ENCODE measurements at regions not wholly inside any gene's neighbourhood (a gene's known extent, or its start where the extent isn't known, plus 50 kb on each side); places are given as distances from the start of the nearest gene placed in this dataset.
"Not testable (repeated sequence)": the region's sequence is repeated elsewhere in the genome, so short reads cannot be mapped to it uniquely, and the experiment has no call there.

- no peak overlapping the region for H3K27ac Mint-ChIP-seq
- no peak for DNase-seq
- peaks cover 0 to 4% of the 10 kb centered on the region in 2 donors for H3K9me3 Mint-ChIP-seq
- no peaks in the 10 kb centered on the region for H3K27me3 Mint-ChIP-seq
- H3K4me3 Mint-ChIP-seq = no peak overlapping the region
- no peaks in the 10 kb centered on the region for H3K36me3 Mint-ChIP-seq
- no peaks in the 10 kb centered on the region for H3K4me1 Mint-ChIP-seq
- ATAC-seq (replicated peaks) = no peak
Measured at GRCh38 chr16:51289336-51289735, 138.3 kb upstream of the SALL1 start.

- Mint-ChIP-seq H3K9me3 (peaks cover 0 to 8% of the 10 kb centered on the region in 2 donors), H3K4me1 (no peaks in the 10 kb centered on the region), H3K4me3 (no peak overlapping the region), H3K27me3 (no peaks in the 10 kb centered on the region), H3K27ac (no peak overlapping the region), H3K36me3 (no peaks in the 10 kb centered on the region)
- DNase-seq (no peak), ATAC-seq (replicated peaks) (no peak)
Measured at GRCh38 chr16:51287121-51287755, 136.2 kb upstream of the SALL1 start.

GRCh38 chr16:51286272-51286671, 135.2 kb upstream of the SALL1 start:
- Mint-ChIP-seq H3K4me3 (no peak overlapping the region), H3K9me3 (peaks cover 0 to 8% of the 10 kb centered on the region in 2 donors), H3K4me1 (no peaks in the 10 kb centered on the region), H3K27ac (no peak overlapping the region), H3K36me3 (no peaks in the 10 kb centered on the region), H3K27me3 (no peaks in the 10 kb centered on the region)
- ATAC-seq (replicated peaks) (no peak), DNase-seq (no peak)

- ATAC-seq (replicated peaks) = no peak
- H3K36me3 Mint-ChIP-seq = no peaks in the 10 kb centered on the region
- DNase-seq = no peak
- no peak overlapping the region for H3K27ac Mint-ChIP-seq
- no peaks in the 10 kb centered on the region for H3K9me3 Mint-ChIP-seq
- H3K4me3 Mint-ChIP-seq = no peak overlapping the region
- no peaks in the 10 kb centered on the region for H3K4me1 Mint-ChIP-seq
- no peaks in the 10 kb centered on the region for H3K27me3 Mint-ChIP-seq
Measured at GRCh38 chr16:51276336-51276735, 125.3 kb upstream of the SALL1 start.

- no peaks in the 10 kb centered on the region for H3K36me3 Mint-ChIP-seq
- no peak overlapping the region for H3K4me3 Mint-ChIP-seq
- DNase-seq (no peak), ATAC-seq (replicated peaks) (no peak)
- no peaks in the 10 kb centered on the region for H3K27me3 Mint-ChIP-seq
- H3K4me1 Mint-ChIP-seq = no peaks in the 10 kb centered on the region
- no peak overlapping the region for H3K27ac Mint-ChIP-seq
- peaks cover 5% of the 10 kb centered on the region in 2 donors for H3K9me3 Mint-ChIP-seq
Measured at GRCh38 chr16:51272420-51272819, 121.3 kb upstream of the SALL1 start.

DNA sequence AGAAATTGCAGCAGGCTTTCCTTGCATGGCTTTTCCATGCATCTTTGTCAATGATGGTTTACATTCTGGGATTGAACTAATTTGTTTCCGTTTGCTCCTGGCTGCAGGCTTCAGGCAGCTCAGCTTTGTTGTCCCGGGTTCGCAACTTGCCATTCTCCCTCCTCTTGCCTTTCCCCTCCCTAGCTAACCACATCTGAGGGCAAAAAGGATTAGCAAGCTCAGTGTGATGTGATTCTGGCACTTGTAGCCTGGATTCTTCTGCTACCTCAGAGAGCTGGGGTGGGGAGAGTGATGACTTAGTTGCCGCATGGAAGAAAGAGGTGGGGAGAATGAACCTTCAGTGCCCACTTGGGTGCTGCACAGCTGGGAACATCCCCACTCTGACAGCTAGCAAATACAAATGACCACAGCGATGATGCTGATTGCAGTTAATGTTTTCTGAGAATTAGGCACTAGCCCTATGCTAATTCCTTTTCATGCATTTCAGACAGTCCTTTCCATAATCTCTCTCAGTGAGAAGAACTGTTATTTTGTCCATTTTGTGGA, 120.2 kb upstream of the SALL1 start:
- no peaks in the 10 kb centered on the region for H3K4me1 Mint-ChIP-seq
- H3K36me3 Mint-ChIP-seq = no peaks in the 10 kb centered on the region
- ATAC-seq (replicated peaks) (no peak), DNase-seq (no peak)
- H3K9me3 Mint-ChIP-seq = peaks cover 5% of the 10 kb centered on the region in 2 donors
- H3K4me3 Mint-ChIP-seq = no peak overlapping the region
- H3K27me3 Mint-ChIP-seq = no peaks in the 10 kb centered on the region
- no peak overlapping the region for H3K27ac Mint-ChIP-seq

- ATAC-seq (replicated peaks) (no peak), DNase-seq (no peak)
- H3K27ac Mint-ChIP-seq = no peak overlapping the region
- H3K27me3 Mint-ChIP-seq = no peaks in the 10 kb centered on the region
- H3K4me3 Mint-ChIP-seq = no peak overlapping the region
- H3K36me3 Mint-ChIP-seq = no peaks in the 10 kb centered on the region
- no peaks in the 10 kb centered on the region for H3K4me1 Mint-ChIP-seq
- H3K9me3 Mint-ChIP-seq = peaks cover 7 to 13% of the 10 kb centered on the region in 2 donors
Measured at GRCh38 chr16:51268237-51268636, 117.2 kb upstream of the SALL1 start.

GRCh38 chr16:51267681-51268080, 116.6 kb upstream of the SALL1 start:
- no peaks in the 10 kb centered on the region for H3K4me1 Mint-ChIP-seq
- H3K36me3 Mint-ChIP-seq = no peaks in the 10 kb centered on the region
- H3K27me3 Mint-ChIP-seq = no peaks in the 10 kb centered on the region
- peaks cover 7 to 13% of the 10 kb centered on the region in 2 donors for H3K9me3 Mint-ChIP-seq
- DNase-seq = no peak
- no peak overlapping the region for H3K4me3 Mint-ChIP-seq
- H3K27ac Mint-ChIP-seq = no peak overlapping the region
- ATAC-seq (replicated peaks) = no peak

- ATAC-seq (replicated peaks) = no peak
- Mint-ChIP-seq H3K27ac (no peak overlapping the region), H3K9me3 (peaks cover 10 to 17% of the 10 kb centered on the region in 2 donors), H3K36me3 (no peaks in the 10 kb centered on the region), H3K4me3 (no peak overlapping the region), H3K4me1 (no peaks in the 10 kb centered on the region), H3K27me3 (no peaks in the 10 kb centered on the region)
- no peak for DNase-seq
Measured at GRCh38 chr16:51262428-51262827, 111.4 kb upstream of the SALL1 start.

GRCh38 chr16:51261919-51262318, 110.8 kb upstream of the SALL1 start:
- no peak overlapping the region for H3K4me3 Mint-ChIP-seq
- H3K27me3 Mint-ChIP-seq = no peaks in the 10 kb centered on the region
- ATAC-seq (replicated peaks) (no peak), DNase-seq (no peak)
- no peaks in the 10 kb centered on the region for H3K4me1 Mint-ChIP-seq
- no peak overlapping the region for H3K27ac Mint-ChIP-seq
- peaks cover 11 to 17% of the 10 kb centered on the region in 2 donors for H3K9me3 Mint-ChIP-seq
- H3K36me3 Mint-ChIP-seq = no peaks in the 10 kb centered on the region

GRCh38 chr16:51255349-51255972, 104.4 kb upstream of the SALL1 start:
- H3K4me3 Mint-ChIP-seq = no peak overlapping the region
- H3K9me3 Mint-ChIP-seq = peaks cover 8 to 14% of the 10 kb centered on the region in 2 donors
- H3K27me3 Mint-ChIP-seq = no peaks in the 10 kb centered on the region
- no peaks in the 10 kb centered on the region for H3K4me1 Mint-ChIP-seq
- no peak overlapping the region for H3K27ac Mint-ChIP-seq
- DNase-seq (no peak), ATAC-seq (replicated peaks) (no peak)
- H3K36me3 Mint-ChIP-seq = no peaks in the 10 kb centered on the region

DNA sequence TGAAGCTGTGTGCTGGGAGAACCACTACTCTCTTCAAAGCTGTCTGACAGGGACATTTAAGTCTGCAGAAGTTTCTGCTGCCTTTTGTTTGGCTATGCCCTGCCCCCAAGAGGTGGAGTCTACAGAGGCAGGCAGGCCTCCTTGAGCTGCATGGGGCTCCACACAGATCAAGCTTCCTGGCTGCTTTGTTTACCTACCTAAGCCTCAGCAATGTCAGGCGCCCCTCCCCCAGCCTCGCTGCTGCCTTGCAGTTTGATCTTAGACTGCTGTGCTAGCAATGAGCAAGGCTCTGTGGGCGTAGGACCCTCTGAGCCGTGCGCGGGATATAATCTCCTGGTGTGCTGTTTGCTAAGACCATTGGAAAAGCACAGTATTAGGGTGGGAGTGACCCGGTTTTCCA, 103.3 kb upstream of the SALL1 start:
- H3K4me3 Mint-ChIP-seq; DNase-seq; H3K27ac Mint-ChIP-seq; ATAC-seq (replicated peaks); H3K36me3 Mint-ChIP-seq; H3K4me1 Mint-ChIP-seq; H3K27me3 Mint-ChIP-seq: not testable (repeated sequence)
- H3K9me3 Mint-ChIP-seq = peaks cover 8 to 14% of the 10 kb centered on the region in 2 donors

DNA sequence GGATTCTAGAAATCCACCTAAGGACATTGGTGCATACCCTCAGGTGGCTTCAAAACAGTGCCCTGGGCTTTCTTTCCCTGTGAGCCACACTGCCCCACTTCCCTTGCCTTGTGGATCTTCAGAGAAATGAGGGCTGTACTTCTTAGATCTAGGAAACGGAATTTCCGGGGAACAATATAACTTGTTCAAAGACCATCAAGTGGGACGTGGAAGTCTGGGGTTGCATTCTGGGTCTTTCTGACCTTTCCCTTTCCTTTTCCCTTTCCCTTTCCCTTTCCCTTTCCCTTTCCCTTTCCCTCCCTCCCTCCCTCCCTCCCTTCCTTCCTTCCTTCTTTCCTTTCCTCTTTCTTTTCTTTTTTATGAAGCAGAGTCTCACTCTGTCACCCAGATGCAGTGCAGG, 97.1 kb upstream of the SALL1 start:
- no peaks in the 10 kb centered on the region for H3K36me3 Mint-ChIP-seq
- no peaks in the 10 kb centered on the region for H3K27me3 Mint-ChIP-seq
- no peaks in the 10 kb centered on the region for H3K4me1 Mint-ChIP-seq
- no peak overlapping the region for H3K4me3 Mint-ChIP-seq
- DNase-seq (no peak), ATAC-seq (replicated peaks) (no peak)
- peaks cover 8 to 9% of the 10 kb centered on the region in 2 donors for H3K9me3 Mint-ChIP-seq
- no peak overlapping the region for H3K27ac Mint-ChIP-seq

DNA sequence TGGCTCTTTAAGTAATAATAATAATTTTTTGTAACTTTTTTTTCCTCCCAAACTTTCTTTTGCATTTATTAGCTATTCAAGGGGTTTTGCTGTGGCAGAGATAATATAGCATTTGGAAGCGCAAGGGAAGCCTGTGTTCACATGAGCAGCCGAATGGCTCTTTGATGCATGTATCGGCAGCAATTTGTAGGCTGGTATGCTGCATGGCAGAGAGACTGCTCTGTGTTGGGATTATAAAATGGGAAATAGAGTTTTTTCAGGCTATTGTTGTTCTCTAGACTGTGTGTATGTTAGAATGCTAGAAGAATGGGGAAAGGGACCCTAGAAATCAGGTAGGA, 94.6 kb upstream of the SALL1 start:
- no peaks in the 10 kb centered on the region for H3K4me1 Mint-ChIP-seq
- peaks cover 5 to 9% of the 10 kb centered on the region in 2 donors for H3K9me3 Mint-ChIP-seq
- H3K4me3 Mint-ChIP-seq = no peak overlapping the region
- ATAC-seq (replicated peaks) (no peak), DNase-seq (no peak)
- H3K36me3 Mint-ChIP-seq = no peaks in the 10 kb centered on the region
- H3K27me3 Mint-ChIP-seq = no peaks in the 10 kb centered on the region
- no peak overlapping the region for H3K27ac Mint-ChIP-seq

DNA sequence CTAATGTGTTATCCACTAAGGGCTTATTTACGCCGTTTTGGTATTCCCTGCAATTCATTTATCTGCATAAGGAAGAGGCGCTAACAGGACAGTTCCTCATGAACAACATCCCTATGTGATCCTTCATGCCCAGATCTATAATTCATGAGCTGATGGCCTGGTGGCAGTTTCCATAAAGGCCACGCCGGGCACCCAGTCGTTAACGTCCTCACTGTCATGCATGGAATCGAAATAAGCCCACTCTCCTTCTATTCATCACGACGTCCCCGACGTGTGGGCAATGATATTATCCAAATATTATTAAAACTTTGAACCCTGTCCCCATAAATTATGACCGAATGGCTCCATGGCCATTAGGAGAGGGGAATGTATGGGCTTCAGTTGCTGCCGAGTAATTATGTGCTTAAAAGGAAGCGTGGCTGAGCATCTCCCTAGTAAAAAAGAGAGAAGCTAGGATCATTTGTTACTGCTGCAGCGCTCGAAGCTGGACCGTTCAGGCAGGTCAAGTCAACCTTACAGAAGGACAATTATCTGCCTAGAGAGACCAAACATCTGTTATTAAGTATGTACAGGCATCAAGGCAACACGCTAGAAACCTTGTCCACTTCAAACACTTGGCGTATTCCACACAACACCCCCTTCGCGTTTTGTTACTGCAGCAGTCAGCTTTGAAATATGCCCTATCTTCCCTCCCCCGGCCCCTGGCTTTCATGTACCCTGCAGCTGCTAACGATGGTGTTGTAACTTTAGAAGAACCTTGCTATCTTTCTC, 94.0 kb upstream of the SALL1 start:
- H3K4me1 Mint-ChIP-seq = no peaks in the 10 kb centered on the region
- no peaks in the 10 kb centered on the region for H3K36me3 Mint-ChIP-seq
- H3K4me3 Mint-ChIP-seq = no peak overlapping the region
- DNase-seq = no peak
- ATAC-seq (replicated peaks) = no peak
- no peak overlapping the region for H3K27ac Mint-ChIP-seq
- H3K27me3 Mint-ChIP-seq = no peaks in the 10 kb centered on the region
- H3K9me3 Mint-ChIP-seq = peaks cover 6 to 10% of the 10 kb centered on the region in 2 donors
